NT2/D1 (cell line): ENCODE measurements at regions not wholly inside any gene's neighbourhood (a gene's known extent, or its start where the extent isn't known, plus 50 kb on each side); places are given as distances from the start of the nearest gene placed in this dataset.

Experiments used
- DNase-seq: peaks from one replicate; pipeline ENCODE4 v3.0.0-alpha.2; 2011; ENCODE audit warnings: low read depth, low spot score
- H3K27me3 ChIP-seq: 2 replicates; pipeline ENCODE4 v1.6.0; 2011; ENCODE audit warnings: mild to moderate bottlenecking; ENCODE audit not compliant: insufficient read length, insufficient read depth
- H3K36me3 ChIP-seq: 2 replicates; pipeline ENCODE4 v1.6.1; 2011; ENCODE audit warnings: mild to moderate bottlenecking, low read length, mixed read lengths; ENCODE audit not compliant: insufficient read depth, insufficient read length
- H3K4me1 ChIP-seq: 2 replicates; pipeline ENCODE4 v1.5.1; 2011; ENCODE audit not compliant: insufficient read depth, insufficient read length
- H3K4me3 ChIP-seq: 2 replicates; pipeline ENCODE4 v1.5.1; 2011; ENCODE audit warnings: low read depth; ENCODE audit not compliant: insufficient read length
- H3K9ac ChIP-seq: 2 replicates; pipeline ENCODE4 v1.6.0; 2011; ENCODE audit warnings: low read depth; ENCODE audit not compliant: insufficient read length
- H3K9me3 ChIP-seq: 2 replicates; pipeline ENCODE4 v1.5.1; 2011; ENCODE audit warnings: mild to moderate bottlenecking, low read length; ENCODE audit not compliant: insufficient read depth
- SUZ12 ChIP-seq: IDR thresholded peaks from 2 replicates; pipeline ENCODE4 v1.6.1; 2011; ENCODE audit not compliant: insufficient read length, insufficient read depth; ENCODE audit errors: extremely low read depth
- YY1 ChIP-seq: IDR thresholded peaks from 2 replicates; pipeline ENCODE4 v1.6.1; 2011; ENCODE audit not compliant: insufficient read length, insufficient read depth
- ZNF274 ChIP-seq: IDR thresholded peaks from 2 replicates; pipeline ENCODE4 v1.6.1; 2011; ENCODE audit warnings: mild to moderate bottlenecking, low read depth, low read length

GRCh38 chr16:52235186-52235585 lies 311.8 kb downstream of the TOX3 start:
- no peak for DNase-seq
- TF ChIP-seq ZNF274, result no peak
- no peak for TF ChIP-seq YY1
- no peak for TF ChIP-seq SUZ12
- H3K9ac ChIP-seq, result no peak overlapping the region

GRCh38 chr16:52234626-52235025 lies 312.3 kb downstream of the TOX3 start:
- Histone ChIP-seq H3K4me1 (no peaks in the 10 kb centered on the region), H3K27me3 (no peaks in the 10 kb centered on the region), H3K4me3 (no peak overlapping the region), H3K9ac (no peak overlapping the region), H3K36me3 (no peaks in the 10 kb centered on the region), H3K9me3 (no peaks in the 10 kb centered on the region)
- no peak for DNase-seq
- TF ChIP-seq ZNF274, result no peak
- no peak for TF ChIP-seq SUZ12
- no peak for TF ChIP-seq YY1

More at GRCh38 chr16:52235186-52235585, 311.8 kb downstream of the TOX3 start:
- H3K9me3 ChIP-seq, result no peaks in the 10 kb centered on the region
- no peak overlapping the region for H3K4me3 ChIP-seq
- no peaks in the 10 kb centered on the region for H3K36me3 ChIP-seq
- no peaks in the 10 kb centered on the region for H3K27me3 ChIP-seq
- no peaks in the 10 kb centered on the region for H3K4me1 ChIP-seq

DNA sequence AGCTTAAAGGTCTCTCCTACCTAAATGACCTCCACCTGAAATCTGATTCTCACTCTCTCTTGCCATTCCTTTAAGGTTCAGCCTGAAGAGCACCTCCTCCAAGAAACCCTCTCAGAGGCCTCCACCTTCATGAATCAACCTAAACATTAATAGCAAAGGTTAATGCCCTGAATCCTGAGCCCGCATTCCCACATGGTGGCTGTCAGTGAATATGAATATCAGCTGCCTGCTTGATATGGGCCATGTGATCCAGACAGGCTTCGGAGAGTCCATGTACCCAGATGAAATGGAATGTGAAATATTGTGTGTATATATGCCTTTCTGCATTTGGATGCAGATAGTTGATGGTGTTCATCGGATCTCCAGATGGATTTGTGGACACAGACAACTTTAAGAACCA lies 317.5 kb downstream of the TOX3 start:
- no peak for DNase-seq
- TF ChIP-seq YY1 (no peak), SUZ12 (no peak), ZNF274 (no peak)
- Histone ChIP-seq H3K36me3 (no peaks in the 10 kb centered on the region), H3K27me3 (no peaks in the 10 kb centered on the region), H3K9me3 (no peaks in the 10 kb centered on the region), H3K9ac (no peak overlapping the region), H3K4me3 (no peak overlapping the region), H3K4me1 (no peaks in the 10 kb centered on the region)

GRCh38 chr16:52227851-52228250 lies 319.1 kb downstream of the TOX3 start:
- H3K4me1 ChIP-seq, result no peaks in the 10 kb centered on the region
- DNase-seq, result no peak
- no peak overlapping the region for H3K9ac ChIP-seq
- no peak overlapping the region for H3K4me3 ChIP-seq
- no peaks in the 10 kb centered on the region for H3K27me3 ChIP-seq
- H3K9me3 ChIP-seq, result no peaks in the 10 kb centered on the region
- no peak for TF ChIP-seq SUZ12
- H3K36me3 ChIP-seq, result no peaks in the 10 kb centered on the region

GRCh38 chr16:52212841-52213240 lies 334.1 kb downstream of the TOX3 start:
- H3K4me1 ChIP-seq, result no peaks in the 10 kb centered on the region
- no peak for TF ChIP-seq SUZ12
- no peak for TF ChIP-seq YY1
- no peak for TF ChIP-seq ZNF274

GRCh38 chr16:52209227-52209626 lies 337.7 kb downstream of the TOX3 start:
- Histone ChIP-seq H3K9me3 (no peaks in the 10 kb centered on the region), H3K4me1 (no peaks in the 10 kb centered on the region), H3K4me3 (no peak overlapping the region), H3K27me3 (no peaks in the 10 kb centered on the region), H3K9ac (no peak overlapping the region), H3K36me3 (no peaks in the 10 kb centered on the region)
- TF ChIP-seq YY1, result no peak
- no peak for TF ChIP-seq ZNF274
- TF ChIP-seq SUZ12, result no peak
- DNase-seq, result no peak

More at GRCh38 chr16:52212841-52213240, 334.1 kb downstream of the TOX3 start:
- no peak for DNase-seq
- no peak overlapping the region for H3K4me3 ChIP-seq
- H3K27me3 ChIP-seq, result no peaks in the 10 kb centered on the region
- H3K9me3 ChIP-seq, result no peaks in the 10 kb centered on the region; the same call in 1 of the 2 replicates
- no peak overlapping the region for H3K9ac ChIP-seq
- H3K36me3 ChIP-seq, result no peaks in the 10 kb centered on the region

DNA sequence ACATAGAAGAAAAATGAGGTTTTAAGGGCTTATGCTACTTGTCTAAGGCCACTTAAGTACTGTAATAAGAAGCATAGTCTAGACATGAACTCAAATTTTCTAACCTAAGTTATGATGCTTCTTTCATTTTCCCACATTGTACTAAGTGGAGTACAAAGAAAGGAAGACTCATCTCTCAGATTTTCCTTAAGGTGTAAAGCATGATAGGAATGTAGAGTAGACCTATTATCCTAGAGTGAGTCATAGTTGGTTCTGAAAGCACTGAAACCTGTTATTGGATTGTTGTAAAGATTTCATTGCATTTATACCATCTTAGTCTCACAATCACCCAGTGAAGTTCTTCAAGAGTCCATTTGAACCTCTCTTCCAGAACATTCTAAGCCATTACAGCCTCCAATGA lies 343.8 kb downstream of the TOX3 start:
- no peaks in the 10 kb centered on the region for H3K9me3 ChIP-seq
- no peak for DNase-seq
- no peaks in the 10 kb centered on the region for H3K36me3 ChIP-seq
- no peaks in the 10 kb centered on the region for H3K4me1 ChIP-seq
- no peaks in the 10 kb centered on the region for H3K27me3 ChIP-seq
- H3K4me3 ChIP-seq, result no peak overlapping the region
- no peak overlapping the region for H3K9ac ChIP-seq
- TF ChIP-seq ZNF274, result no peak
- no peak for TF ChIP-seq SUZ12
- no peak for TF ChIP-seq YY1

DNA sequence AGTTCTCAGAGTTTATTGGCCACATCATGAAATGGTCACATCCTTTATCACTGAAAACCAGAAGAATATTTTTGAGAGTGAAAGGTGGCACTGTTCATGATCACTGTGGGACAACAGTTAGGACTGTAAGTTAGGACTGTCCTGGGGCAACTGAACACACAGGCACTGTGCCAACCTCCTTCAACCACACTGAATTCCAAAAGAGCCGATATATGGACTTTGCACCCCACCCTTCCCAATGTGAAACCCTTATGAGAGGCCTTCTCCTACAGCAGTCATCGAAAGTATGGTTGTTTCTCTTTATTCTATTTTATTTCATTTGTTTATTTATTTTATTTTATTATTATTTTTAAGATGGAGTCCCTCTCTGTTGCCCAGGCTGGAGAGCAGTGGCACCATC lies 353.5 kb downstream of the TOX3 start:
- Histone ChIP-seq H3K9me3 (no peaks in the 10 kb centered on the region), H3K27me3 (no peaks in the 10 kb centered on the region), H3K36me3 (no peaks in the 10 kb centered on the region), H3K9ac (no peak overlapping the region), H3K4me1 (no peaks in the 10 kb centered on the region), H3K4me3 (no peak overlapping the region)
- no peak for TF ChIP-seq YY1
- TF ChIP-seq SUZ12, result no peak
- TF ChIP-seq ZNF274, result no peak
- DNase-seq, result no peak
